ENCODE measurements at regions not wholly inside any gene's neighbourhood (a gene's known extent, or its start where the extent isn't known, plus 50 kb on each side); places are given as distances from the start of the nearest gene placed in this dataset.

GRCh38 chr16:74199066-74199841 lies 97.4 kb upstream of the PSMD7 start:
- H3K4me1 ChIP-seq (ENCODE audit: control insufficient read depth, extremely low read depth, insufficient read depth, low read length) = no peaks in the 10 kb centered on the region
- no peaks in the 10 kb centered on the region for H4K20me1 ChIP-seq (ENCODE audit: control insufficient read depth, extremely low read depth, insufficient read depth, low read length)
- DNase-seq (ENCODE audit: low read depth in 2 of 2) = no peak
- H2AFZ ChIP-seq (ENCODE audit: low read length) = no peak overlapping the region
- no peak overlapping the region for H3K9ac ChIP-seq (ENCODE audit: insufficient read depth, low read length)
- no peak for TF ChIP-seq EZH2 (IDR thresholded peaks at IDR 0.05; ENCODE audit: low read length, missing control alignments)
- TF ChIP-seq CTCF (conservative IDR thresholded peaks at IDR 0.05 in 1 of 2, IDR thresholded peaks at IDR 0.05 in 1 of 2; ENCODE audit: low read depth in 1 of 2, low read length in 2 of 2) = no peak
- no peak overlapping the region for H3K4me2 ChIP-seq (ENCODE audit: extremely low read depth, insufficient read depth, low read length)
- no peaks in the 10 kb centered on the region for H3K36me3 ChIP-seq (ENCODE audit: control insufficient read depth, insufficient read depth, low read length)
- H3K9me3 ChIP-seq (ENCODE audit: control insufficient read depth, insufficient read depth, low read depth, low read length) = no peaks in the 10 kb centered on the region
- no peaks in the 10 kb centered on the region for H3K27me3 ChIP-seq (ENCODE audit: control insufficient read depth, insufficient read depth, low read length)
- H3K27ac ChIP-seq (ENCODE audit: insufficient read depth, low read length) = no peak overlapping the region
- no peak overlapping the region for H3K4me3 ChIP-seq (replicated peaks in 1 of 4; ENCODE audit: control extremely low read depth in 1 of 4, insufficient read depth in 1 of 4, low read depth in 3 of 4, low read length in 4 of 4)
- H3K79me2 ChIP-seq (ENCODE audit: control insufficient read depth, insufficient read depth, low read length) = no peaks in the 10 kb centered on the region

- no peaks in the 10 kb centered on the region for H3K9me3 ChIP-seq (ENCODE audit: control insufficient read depth, insufficient read depth, low read depth, low read length)
- no peak overlapping the region for H3K9ac ChIP-seq (ENCODE audit: insufficient read depth, low read length)
- H3K4me3 ChIP-seq (replicated peaks in 1 of 4; ENCODE audit: control extremely low read depth in 1 of 4, insufficient read depth in 1 of 4, low read depth in 3 of 4, low read length in 4 of 4) = no peak overlapping the region
- H3K36me3 ChIP-seq (ENCODE audit: control insufficient read depth, insufficient read depth, low read length) = no peaks in the 10 kb centered on the region
- no peaks in the 10 kb centered on the region for H4K20me1 ChIP-seq (ENCODE audit: control insufficient read depth, extremely low read depth, insufficient read depth, low read length)
- no peaks in the 10 kb centered on the region for H3K79me2 ChIP-seq (ENCODE audit: control insufficient read depth, insufficient read depth, low read length)
- no peak for TF ChIP-seq CTCF (conservative IDR thresholded peaks at IDR 0.05 in 1 of 2, IDR thresholded peaks at IDR 0.05 in 1 of 2; ENCODE audit: low read depth in 1 of 2, low read length in 2 of 2)
- no peaks in the 10 kb centered on the region for H3K27me3 ChIP-seq (ENCODE audit: control insufficient read depth, insufficient read depth, low read length)
- no peak overlapping the region for H3K4me2 ChIP-seq (ENCODE audit: extremely low read depth, insufficient read depth, low read length)
- no peak overlapping the region for H2AFZ ChIP-seq (ENCODE audit: low read length)
- H3K27ac ChIP-seq (ENCODE audit: insufficient read depth, low read length) = no peak overlapping the region
- no peaks in the 10 kb centered on the region for H3K4me1 ChIP-seq (ENCODE audit: control insufficient read depth, extremely low read depth, insufficient read depth, low read length)
- DNase-seq (ENCODE audit: low read depth in 2 of 2) = no peak
Measured at GRCh38 chr16:74192281-74192797, 104.3 kb upstream of the PSMD7 start.

GRCh38 chr16:74190292-74190691 lies 106.3 kb upstream of the PSMD7 start:
- no peaks in the 10 kb centered on the region for H4K20me1 ChIP-seq (ENCODE audit: control insufficient read depth, extremely low read depth, insufficient read depth, low read length)
- no peak overlapping the region for H3K9ac ChIP-seq (ENCODE audit: insufficient read depth, low read length)
- no peak overlapping the region for H3K27ac ChIP-seq (ENCODE audit: insufficient read depth, low read length)
- no peaks in the 10 kb centered on the region for H3K9me3 ChIP-seq (ENCODE audit: control insufficient read depth, insufficient read depth, low read depth, low read length)
- DNase-seq (ENCODE audit: low read depth in 2 of 2) = no peak
- H3K27me3 ChIP-seq (ENCODE audit: control insufficient read depth, insufficient read depth, low read length) = no peaks in the 10 kb centered on the region
- H3K4me3 ChIP-seq (replicated peaks in 1 of 4; ENCODE audit: control extremely low read depth in 1 of 4, insufficient read depth in 1 of 4, low read depth in 3 of 4, low read length in 4 of 4) = no peak overlapping the region
- no peak overlapping the region for H3K4me2 ChIP-seq (ENCODE audit: extremely low read depth, insufficient read depth, low read length)
- H3K79me2 ChIP-seq (ENCODE audit: control insufficient read depth, insufficient read depth, low read length) = no peaks in the 10 kb centered on the region
- no peaks in the 10 kb centered on the region for H3K36me3 ChIP-seq (ENCODE audit: control insufficient read depth, insufficient read depth, low read length)
- no peak for TF ChIP-seq CTCF (conservative IDR thresholded peaks at IDR 0.05 in 1 of 2, IDR thresholded peaks at IDR 0.05 in 1 of 2; ENCODE audit: low read depth in 1 of 2, low read length in 2 of 2)
- no peak for TF ChIP-seq EZH2 (IDR thresholded peaks at IDR 0.05; ENCODE audit: low read length, missing control alignments)
- H3K4me1 ChIP-seq (ENCODE audit: control insufficient read depth, extremely low read depth, insufficient read depth, low read length) = no peaks in the 10 kb centered on the region
- H2AFZ ChIP-seq (ENCODE audit: low read length) = no peak overlapping the region

Data from fibroblast of lung (primary cell).